HG03378 (cell line): ENCODE measurements at regions not wholly inside any gene's neighbourhood (a gene's known extent, or its start where the extent isn't known, plus 50 kb on each side); places are given as distances from the start of the nearest gene placed in this dataset.
A peak's percentile ranks its signal among the peaks of the same experiment; 100 is the strongest.

Experiments
- ATAC-seq: cut with Tn5 transposase; IDR thresholded peaks from one replicate; pipeline ENCODE4 v1.9.1; 2021; ENCODE audit warnings: mild to moderate bottlenecking, moderate library complexity; ENCODE audit not compliant: unreplicated experiment

- no peak for ATAC-seq
Observed at GRCh38 chr11:123305601-123306375, 110.7 kb upstream of the CLMP start.

- ATAC-seq, result no peak
Observed at GRCh38 chr11:123304828-123305466, 109.9 kb upstream of the CLMP start.

GRCh38 chr11:123303924-123304323 is 108.9 kb upstream of the CLMP start:
- ATAC-seq, result no peak

GRCh38 chr11:123302751-123303195 is 107.7 kb upstream of the CLMP start:
- ATAC-seq, result peak; percentile 68

GRCh38 chr11:123301696-123302400 is 106.8 kb upstream of the CLMP start:
- peak; percentile 33 for ATAC-seq

GRCh38 chr11:123301013-123301591 is 106.1 kb upstream of the CLMP start:
- ATAC-seq, result no peak

GRCh38 chr11:123299721-123300120 is 104.7 kb upstream of the CLMP start:
- no peak for ATAC-seq

GRCh38 chr11:123298488-123299447 is 103.7 kb upstream of the CLMP start:
- ATAC-seq, result no peak

- no peak for ATAC-seq
Observed at GRCh38 chr11:123292647-123293046, 97.6 kb upstream of the CLMP start.

- ATAC-seq, result no peak
Observed at GRCh38 chr11:123291201-123291869, 96.3 kb upstream of the CLMP start.

GRCh38 chr11:123286761-123287160 is 91.7 kb upstream of the CLMP start:
- no peak for ATAC-seq

GRCh38 chr11:123286255-123286654 is 91.2 kb upstream of the CLMP start:
- ATAC-seq, result no peak

- ATAC-seq, result no peak
Observed at GRCh38 chr11:123284454-123284853, 89.4 kb upstream of the CLMP start.

- ATAC-seq, result no peak
Observed at GRCh38 chr11:123282597-123282996, 87.5 kb upstream of the CLMP start.

- ATAC-seq, result no peak
Observed at GRCh38 chr11:123273616-123274015, 78.6 kb upstream of the CLMP start.

- no peak for ATAC-seq
Observed at GRCh38 chr11:123272565-123272964, 77.5 kb upstream of the CLMP start.

GRCh38 chr11:123268156-123268555 is 73.1 kb upstream of the CLMP start:
- ATAC-seq, result no peak

GRCh38 chr11:123265951-123266350 is 70.9 kb upstream of the CLMP start:
- ATAC-seq, result no peak

- ATAC-seq, result no peak
Observed at GRCh38 chr11:123264431-123264780, 69.4 kb upstream of the CLMP start.
